MM.1S (cell line): ENCODE measurements at regions not wholly inside any gene's neighbourhood (a gene's known extent, or its start where the extent isn't known, plus 50 kb on each side); places are given as distances from the start of the nearest gene placed in this dataset.

Source experiments
- DNase-seq: peaks from one replicate; pipeline ENCODE4 v3.0.0-alpha.2; 2015
- H2AFZ ChIP-seq: fragments of 300-600 bp; sonication (generic); 2 replicates; pipeline ENCODE4 v1.6.0; 2016; ENCODE audit warnings: antibody characterized with exemption, low read length
- H3F3A ChIP-seq: fragments of 300-600 bp; sonication (generic); 2 replicates; pipeline ENCODE4 v1.6.1; 2016; ENCODE audit warnings: mild to moderate bottlenecking, antibody characterized with exemption, low read length, moderate library complexity, mixed read lengths; ENCODE audit not compliant: insufficient read depth
- H3K27ac ChIP-seq: fragments of 300-600 bp; sonication (generic); 2 replicates; pipeline ENCODE4 v1.5.1; 2016; ENCODE audit warnings: mild to moderate bottlenecking, low read length
- H3K27me3 ChIP-seq: fragments of 300-600 bp; sonication (generic); replicated peaks from 2 replicates; pipeline ENCODE4 v1.6.0; 2016; ENCODE audit warnings: low read length; ENCODE audit not compliant: insufficient read depth
- H3K36me3 ChIP-seq: fragments of 300-600 bp; sonication (generic); replicated peaks from 2 replicates; pipeline ENCODE4 v1.6.1; 2016; ENCODE audit warnings: mild to moderate bottlenecking, low read length, mixed read lengths; ENCODE audit not compliant: insufficient read depth
- H3K4me1 ChIP-seq: fragments of 300-600 bp; sonication (generic); 2 replicates; pipeline ENCODE4 v1.6.1; 2016; ENCODE audit warnings: low read length, mixed read lengths
- H3K4me2 ChIP-seq: fragments of 300-600 bp; sonication (generic); 2 replicates; pipeline ENCODE4 v1.6.0; 2016; ENCODE audit warnings: low read depth, low read length
- H3K4me3 ChIP-seq: fragments of 300-600 bp; sonication (generic); 2 replicates; pipeline ENCODE4 v1.5.1; 2016; ENCODE audit warnings: low read length, mixed read lengths
- H3K79me2 ChIP-seq: fragments of 300-600 bp; sonication (generic); 2 replicates; pipeline ENCODE4 v1.6.1; 2016; ENCODE audit warnings: mixed run types, low read length, mixed read lengths
- H3K9ac ChIP-seq: fragments of 300-600 bp; sonication (generic); 2 replicates; pipeline ENCODE4 v1.6.1; 2016; ENCODE audit warnings: low read length, mixed read lengths
- H3K9me2 ChIP-seq: fragments of 300-600 bp; sonication (generic); replicated peaks from 2 replicates; pipeline ENCODE4 v1.6.1; 2016; ENCODE audit warnings: mild to moderate bottlenecking, low read length, mixed read lengths; ENCODE audit not compliant: insufficient read depth
- H3K9me3 ChIP-seq: fragments of 300-600 bp; sonication (generic); replicated peaks from 2 replicates; pipeline ENCODE4 v1.6.1; 2016; ENCODE audit warnings: mild to moderate bottlenecking, low read length, mixed read lengths; ENCODE audit not compliant: insufficient read depth
- H4K20me1 ChIP-seq: fragments of 300-600 bp; sonication (generic); 2 replicates; pipeline ENCODE4 v1.6.1; 2016; ENCODE audit warnings: mild to moderate bottlenecking, low read length, moderate library complexity, mixed read lengths; ENCODE audit not compliant: insufficient read depth
- EZH2 ChIP-seq: fragments of 300-600 bp; sonication (generic); optimal IDR thresholded peaks from 2 replicates; pipeline ENCODE3; 2017; ENCODE audit warnings: low read depth, mild to moderate bottlenecking, antibody characterized with exemption, low read length, mixed read lengths
- EZH2phosphoT487 ChIP-seq: fragments of 300-600 bp; sonication (generic); IDR thresholded peaks from 2 replicates; pipeline ENCODE4 v1.6.1; 2018; ENCODE audit warnings: antibody characterized with exemption, low read length
- TF ChIP-seq, protein P1 (sequence below): fragments of 300-600 bp; sonication (generic); IDR thresholded peaks from 2 replicates; pipeline ENCODE4 v1.5.1; 2016; ENCODE audit warnings: antibody characterized with exemption, low read length, mixed read lengths

DNA sequence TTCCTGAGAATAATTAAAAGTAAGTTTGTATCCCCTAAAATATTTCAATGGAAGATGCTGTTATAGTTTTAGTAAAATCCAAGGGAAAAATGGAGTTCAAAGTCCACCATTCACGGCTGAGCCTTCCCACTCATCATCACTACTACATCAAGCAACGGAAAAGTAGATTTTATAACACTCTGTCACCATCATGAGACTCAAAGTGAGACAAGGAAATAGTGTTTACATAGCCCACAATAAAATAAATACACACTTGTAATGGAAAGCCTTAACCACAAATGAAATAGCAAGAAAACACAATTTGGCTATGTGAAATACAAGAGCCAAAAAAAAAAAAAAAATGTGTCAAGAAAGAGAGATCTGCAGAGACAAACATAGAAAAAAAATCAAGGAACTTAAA is 569.9 kb upstream of the REG3G start:
- H3K79me2 ChIP-seq: no peaks in the 10 kb centered on the region
- no peak overlapping the region for H2AFZ ChIP-seq

DNA sequence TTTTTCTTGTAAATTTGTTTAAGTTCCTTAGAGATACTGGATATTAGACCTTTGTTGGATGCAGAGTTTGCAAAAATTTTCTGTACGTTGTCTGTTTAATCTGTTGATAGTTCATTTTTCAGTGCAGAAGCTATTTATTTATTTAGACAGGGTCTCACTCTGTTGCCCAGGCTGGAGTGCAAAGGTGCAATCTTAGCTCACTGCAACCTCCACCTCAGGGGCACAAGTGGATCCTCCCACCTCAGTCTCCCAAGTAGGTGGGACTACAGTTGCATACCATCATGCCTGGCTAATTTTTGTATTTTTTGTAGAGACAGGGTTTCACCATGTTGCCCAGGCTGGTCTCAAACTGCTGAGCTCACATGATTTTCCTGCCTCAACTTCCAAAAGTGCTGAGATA is 568.2 kb upstream of the REG3G start:
- no peak for TF ChIP-seq EZH2phosphoT487
- TF ChIP-seq, protein P1, sequence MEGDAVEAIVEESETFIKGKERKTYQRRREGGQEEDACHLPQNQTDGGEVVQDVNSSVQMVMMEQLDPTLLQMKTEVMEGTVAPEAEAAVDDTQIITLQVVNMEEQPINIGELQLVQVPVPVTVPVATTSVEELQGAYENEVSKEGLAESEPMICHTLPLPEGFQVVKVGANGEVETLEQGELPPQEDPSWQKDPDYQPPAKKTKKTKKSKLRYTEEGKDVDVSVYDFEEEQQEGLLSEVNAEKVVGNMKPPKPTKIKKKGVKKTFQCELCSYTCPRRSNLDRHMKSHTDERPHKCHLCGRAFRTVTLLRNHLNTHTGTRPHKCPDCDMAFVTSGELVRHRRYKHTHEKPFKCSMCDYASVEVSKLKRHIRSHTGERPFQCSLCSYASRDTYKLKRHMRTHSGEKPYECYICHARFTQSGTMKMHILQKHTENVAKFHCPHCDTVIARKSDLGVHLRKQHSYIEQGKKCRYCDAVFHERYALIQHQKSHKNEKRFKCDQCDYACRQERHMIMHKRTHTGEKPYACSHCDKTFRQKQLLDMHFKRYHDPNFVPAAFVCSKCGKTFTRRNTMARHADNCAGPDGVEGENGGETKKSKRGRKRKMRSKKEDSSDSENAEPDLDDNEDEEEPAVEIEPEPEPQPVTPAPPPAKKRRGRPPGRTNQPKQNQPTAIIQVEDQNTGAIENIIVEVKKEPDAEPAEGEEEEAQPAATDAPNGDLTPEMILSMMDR: no peak
- no peak for TF ChIP-seq EZH2
- Histone ChIP-seq H3K27ac (no peak overlapping the region), H3K36me3 (no peaks in the 10 kb centered on the region), H3F3A (no peaks in the 10 kb centered on the region), H3K9me2 (no peaks in the 10 kb centered on the region), H4K20me1 (no peaks in the 10 kb centered on the region), H3K9me3 (no peaks in the 10 kb centered on the region), H2AFZ (no peak overlapping the region), H3K79me2 (no peaks in the 10 kb centered on the region), H3K9ac (no peak overlapping the region), H3K4me1 (no peaks in the 10 kb centered on the region), H3K27me3 (no peaks in the 10 kb centered on the region), H3K4me3 (no peak overlapping the region), H3K4me2 (no peak overlapping the region)
- DNase-seq: no peak

More for the DNA sequence above, 569.9 kb upstream of the REG3G start:
- Histone ChIP-seq H3K27ac (no peak overlapping the region), H3F3A (no peaks in the 10 kb centered on the region), H3K9me3 (no peaks in the 10 kb centered on the region), H3K9ac (no peak overlapping the region), H3K9me2 (no peaks in the 10 kb centered on the region), H4K20me1 (no peaks in the 10 kb centered on the region), H3K4me1 (no peaks in the 10 kb centered on the region), H3K27me3 (no peaks in the 10 kb centered on the region), H3K4me3 (no peak overlapping the region), H3K36me3 (no peaks in the 10 kb centered on the region), H3K4me2 (no peak overlapping the region)
- no peak for DNase-seq
- no peak for TF ChIP-seq EZH2
- TF ChIP-seq, protein P1: no peak
- TF ChIP-seq EZH2phosphoT487: no peak

DNA sequence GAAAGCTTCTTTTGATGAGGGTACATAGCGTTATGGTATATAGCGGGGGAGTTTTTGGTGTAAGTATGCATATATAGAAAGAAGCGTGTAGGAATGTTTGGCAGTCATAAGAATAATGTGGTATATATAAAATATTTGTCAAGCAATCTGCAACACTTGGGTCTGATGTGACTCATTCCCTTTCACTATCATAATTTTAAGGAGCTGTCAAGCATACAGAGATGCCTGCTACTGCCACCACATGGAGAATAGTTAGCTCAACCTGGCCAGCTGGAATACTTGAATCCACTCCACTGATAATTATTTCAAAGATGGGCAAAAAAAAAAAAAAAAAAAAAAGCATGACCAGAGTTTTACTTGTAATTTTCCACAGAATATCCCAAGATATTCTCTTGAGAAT is 559.8 kb upstream of the REG3G start:
- TF ChIP-seq EZH2: no peak
- TF ChIP-seq, protein P1: no peak
- no peak for TF ChIP-seq EZH2phosphoT487
- H3K79me2 ChIP-seq: no peaks in the 10 kb centered on the region
- DNase-seq: no peak

More for the DNA sequence above, 559.8 kb upstream of the REG3G start:
- Histone ChIP-seq H3K4me2 (no peak overlapping the region), H2AFZ (no peak overlapping the region), H3F3A (no peaks in the 10 kb centered on the region), H3K9ac (no peak overlapping the region), H3K9me3 (no peaks in the 10 kb centered on the region), H3K4me1 (no peaks in the 10 kb centered on the region), H3K27me3 (no peaks in the 10 kb centered on the region), H3K27ac (no peak overlapping the region), H3K9me2 (no peaks in the 10 kb centered on the region), H4K20me1 (no peaks in the 10 kb centered on the region), H3K36me3 (no peaks in the 10 kb centered on the region), H3K4me3 (no peak overlapping the region)
